B cell (primary cell): ENCODE measurements at regions not wholly inside any gene's neighbourhood (a gene's known extent, or its start where the extent isn't known, plus 50 kb on each side); places are given as distances from the start of the nearest gene placed in this dataset.

Experiments
- CTCF ChIP-seq: fragments of 200-600 bp; IDR thresholded peaks from one replicate; pipeline ENCODE4 v1.8.0; 2022; ENCODE audit warnings: antibody characterized with exemption, mild to moderate bottlenecking
- EZH2 ChIP-seq: IDR thresholded peaks from 2 replicates; pipeline ENCODE4 v1.6.1; 2012; ENCODE audit warnings: borderline replicate concordance, low read depth, mild to moderate bottlenecking, moderate library complexity, low read length; ENCODE audit not compliant: insufficient read depth, poor library complexity, severe bottlenecking

- TF ChIP-seq EZH2 (no peak), CTCF (no peak)
These were observed 273.0 kb downstream of the DIPK2A start for GRCh38 chr3:144244662-144245061.
